ENCODE measurements at regions not wholly inside any gene's neighbourhood (a gene's known extent, or its start where the extent isn't known, plus 50 kb on each side); places are given as distances from the start of the nearest gene placed in this dataset.

- ATAC-seq: no peak
- TF ChIP-seq CREB5 (CRISPR knock-in tag; IDR thresholded peaks at IDR 0.05; ENCODE audit: low read depth): no peak
- no peak for TF ChIP-seq CSDC2 (CRISPR knock-in tag; IDR thresholded peaks at IDR 0.05)
- TF ChIP-seq BACH2 (CRISPR knock-in tag; IDR thresholded peaks at IDR 0.05; ENCODE audit: borderline replicate concordance): no peak
- TF ChIP-seq ZNF565 (CRISPR knock-in tag; conservative IDR thresholded peaks at IDR 0.05; ENCODE audit: low read depth): no peak
- no peak for TF ChIP-seq POU6F1 (CRISPR knock-in tag; IDR thresholded peaks at IDR 0.05; ENCODE audit: borderline replicate concordance, low read depth)
- no peak for TF ChIP-seq SNAI2 (CRISPR knock-in tag; IDR thresholded peaks at IDR 0.05)
- TF ChIP-seq, protein P1, sequence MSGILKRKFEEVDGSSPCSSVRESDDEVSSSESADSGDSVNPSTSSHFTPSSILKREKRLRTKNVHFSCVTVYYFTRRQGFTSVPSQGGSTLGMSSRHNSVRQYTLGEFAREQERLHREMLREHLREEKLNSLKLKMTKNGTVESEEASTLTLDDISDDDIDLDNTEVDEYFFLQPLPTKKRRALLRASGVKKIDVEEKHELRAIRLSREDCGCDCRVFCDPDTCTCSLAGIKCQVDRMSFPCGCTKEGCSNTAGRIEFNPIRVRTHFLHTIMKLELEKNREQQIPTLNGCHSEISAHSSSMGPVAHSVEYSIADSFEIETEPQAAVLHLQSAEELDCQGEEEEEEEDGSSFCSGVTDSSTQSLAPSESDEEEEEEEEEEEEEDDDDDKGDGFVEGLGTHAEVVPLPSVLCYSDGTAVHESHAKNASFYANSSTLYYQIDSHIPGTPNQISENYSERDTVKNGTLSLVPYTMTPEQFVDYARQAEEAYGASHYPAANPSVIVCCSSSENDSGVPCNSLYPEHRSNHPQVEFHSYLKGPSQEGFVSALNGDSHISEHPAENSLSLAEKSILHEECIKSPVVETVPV (CRISPR knock-in tag; IDR thresholded peaks at IDR 0.05): no peak
- TF ChIP-seq RARB (CRISPR knock-in tag; IDR thresholded peaks at IDR 0.05): no peak
- TF ChIP-seq ZNF70 (CRISPR knock-in tag; IDR thresholded peaks at IDR 0.05): no peak
- TF ChIP-seq, protein P2, sequence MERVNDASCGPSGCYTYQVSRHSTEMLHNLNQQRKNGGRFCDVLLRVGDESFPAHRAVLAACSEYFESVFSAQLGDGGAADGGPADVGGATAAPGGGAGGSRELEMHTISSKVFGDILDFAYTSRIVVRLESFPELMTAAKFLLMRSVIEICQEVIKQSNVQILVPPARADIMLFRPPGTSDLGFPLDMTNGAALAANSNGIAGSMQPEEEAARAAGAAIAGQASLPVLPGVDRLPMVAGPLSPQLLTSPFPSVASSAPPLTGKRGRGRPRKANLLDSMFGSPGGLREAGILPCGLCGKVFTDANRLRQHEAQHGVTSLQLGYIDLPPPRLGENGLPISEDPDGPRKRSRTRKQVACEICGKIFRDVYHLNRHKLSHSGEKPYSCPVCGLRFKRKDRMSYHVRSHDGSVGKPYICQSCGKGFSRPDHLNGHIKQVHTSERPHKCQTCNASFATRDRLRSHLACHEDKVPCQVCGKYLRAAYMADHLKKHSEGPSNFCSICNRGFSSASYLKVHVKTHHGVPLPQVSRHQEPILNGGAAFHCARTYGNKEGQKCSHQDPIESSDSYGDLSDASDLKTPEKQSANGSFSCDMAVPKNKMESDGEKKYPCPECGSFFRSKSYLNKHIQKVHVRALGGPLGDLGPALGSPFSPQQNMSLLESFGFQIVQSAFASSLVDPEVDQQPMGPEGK (CRISPR knock-in tag; IDR thresholded peaks at IDR 0.05; ENCODE audit: borderline replicate concordance): no peak
- TF ChIP-seq ESRRG (CRISPR knock-in tag; IDR thresholded peaks at IDR 0.05): no peak
- TF ChIP-seq ZFP3 (CRISPR knock-in tag; IDR thresholded peaks at IDR 0.05): no peak
- no peak for TF ChIP-seq TOX (CRISPR knock-in tag; IDR thresholded peaks at IDR 0.05; ENCODE audit: borderline replicate concordance)
- no peak for TF ChIP-seq PPARA (CRISPR knock-in tag; IDR thresholded peaks at IDR 0.05; ENCODE audit: borderline replicate concordance)
- TF ChIP-seq TSHZ2 (CRISPR knock-in tag; IDR thresholded peaks at IDR 0.05): no peak
- TF ChIP-seq OSR1 (CRISPR knock-in tag; IDR thresholded peaks at IDR 0.05): no peak
Observed at GRCh38 chr18:44061438-44061837, 619.2 kb upstream of the SETBP1 start.

DNA sequence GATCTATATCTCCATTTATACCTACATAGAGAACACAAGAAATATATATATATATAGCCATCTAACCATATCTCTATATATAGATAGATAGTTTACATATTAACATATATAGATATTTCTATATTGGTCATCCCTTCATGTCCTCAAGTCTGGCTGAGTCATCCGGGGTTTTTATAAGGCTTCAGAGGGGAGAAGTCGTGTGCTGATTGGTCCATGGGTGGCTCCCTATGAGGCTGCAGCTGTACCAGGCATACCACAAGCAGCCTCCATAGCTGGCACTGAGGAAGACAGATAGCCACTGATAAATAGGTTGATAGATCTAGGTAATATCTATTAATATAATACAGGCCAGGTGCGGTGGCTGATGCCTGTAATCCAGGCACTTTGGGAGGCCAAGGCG is 618.3 kb upstream of the SETBP1 start:
- no peak for ATAC-seq
- TF ChIP-seq ARNTL (CRISPR knock-in tag; IDR thresholded peaks at IDR 0.05; ENCODE audit: borderline replicate concordance, low read depth) (no peak), SNAI2 (CRISPR knock-in tag; IDR thresholded peaks at IDR 0.05) (no peak), ZFP3 (CRISPR knock-in tag; IDR thresholded peaks at IDR 0.05) (no peak)
- TF ChIP-seq, protein P2 (CRISPR knock-in tag; IDR thresholded peaks at IDR 0.05; ENCODE audit: borderline replicate concordance): no peak

GRCh38 chr18:44065206-44065605 is 615.5 kb upstream of the SETBP1 start:
- TF ChIP-seq PPARA (CRISPR knock-in tag; IDR thresholded peaks at IDR 0.05; ENCODE audit: borderline replicate concordance) (no peak), CSDC2 (CRISPR knock-in tag; IDR thresholded peaks at IDR 0.05) (no peak), ZC3H10 (CRISPR knock-in tag; IDR thresholded peaks at IDR 0.05) (no peak), ZNF8 (CRISPR knock-in tag; IDR thresholded peaks at IDR 0.05) (no peak), ZFP30 (CRISPR knock-in tag; IDR thresholded peaks at IDR 0.05) (no peak), BACH2 (CRISPR knock-in tag; IDR thresholded peaks at IDR 0.05; ENCODE audit: borderline replicate concordance) (no peak)
- TF ChIP-seq, protein P2 (CRISPR knock-in tag; IDR thresholded peaks at IDR 0.05; ENCODE audit: borderline replicate concordance): no peak
- no peak for ATAC-seq

Data from SK-N-SH treated with all-trans-retinoic acid at 6 μM for 48 hours (cell line).